ENCODE measurements at regions not wholly inside any gene's neighbourhood (a gene's known extent, or its start where the extent isn't known, plus 50 kb on each side); places are given as distances from the start of the nearest gene placed in this dataset.

DNA sequence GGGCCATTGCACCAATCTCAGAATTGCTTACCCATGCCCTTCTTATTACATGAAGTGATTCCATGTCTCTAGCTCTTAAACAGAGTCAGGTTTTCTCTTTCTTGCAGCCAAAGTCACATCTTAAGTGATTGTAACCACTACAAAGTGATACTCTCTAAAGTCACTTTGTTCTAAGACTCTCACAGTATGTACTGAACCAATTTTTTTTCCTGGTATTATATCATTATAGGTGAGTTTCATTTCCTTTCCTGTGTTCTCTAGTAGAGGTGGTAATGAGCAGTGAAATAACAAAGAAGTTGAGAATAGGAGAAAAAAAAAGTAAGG is 66.3 kb upstream of the DARS1 start:
- ChIA-PET CTCF (interaction anchor here (1.6 kb wide), 1 partner anchor 16 kb away, joined by 3 read pairs; no protein-coding TSS in a partner anchor), POLR2A (interaction anchor here (0.6 to 1.2 kb wide), 4 partner anchors 17 to 230 kb away, joined by 3 read pairs; no protein-coding TSS in a partner anchor)
- ATAC-seq (ENCODE audit: poor library complexity) (peak; percentile 80), DNase-seq (peak in 3 of 14 experiments; percentile 45 to 66 (median 52))
- Histone ChIP-seq H3K9me3 (ENCODE audit: control insufficient read depth in 1 of 2, insufficient read depth in 1 of 2, low read length in 2 of 2) (no peaks in the 10 kb centered on the region), H3K27me3 (ENCODE audit: control insufficient read depth in 1 of 2, insufficient read depth in 2 of 2, low read length in 2 of 2) (no peaks in the 10 kb centered on the region), H3K36me3 (ENCODE audit: insufficient read depth, low read length) (no peaks in the 10 kb centered on the region), H3K4me1 (ENCODE audit: insufficient read depth, low read length) (peaks cover 69% of the 10 kb centered on the region), H3K27ac (ENCODE audit: low read depth in 1 of 2, low read length in 2 of 2) (peak overlapping the region; percentile 23 to 26), H3K4me3 (ENCODE audit: low read length) (no peak overlapping the region)
- Mint-ChIP-seq H3K4me3 (peak overlapping the region; percentile 32), H3K4me1 (ENCODE audit: low read depth) (peaks cover 81% of the 10 kb centered on the region), H3K27ac (peak overlapping the region; percentile 76), H3K36me3 (ENCODE audit: low read depth) (no peaks in the 10 kb centered on the region), H3K9me3 (no peaks in the 10 kb centered on the region), H3K27me3 (no peaks in the 10 kb centered on the region)
- intact Hi-C loops (cut with DNase I, micrococcal nuclease): loop anchor here (5.0 to 10.0 kb wide), 3 partner anchors 53 to 89 kb away; partner anchors contain the start of gene CXCR4 (in 1 of the 2)
- TF ChIP-seq, protein P1, sequence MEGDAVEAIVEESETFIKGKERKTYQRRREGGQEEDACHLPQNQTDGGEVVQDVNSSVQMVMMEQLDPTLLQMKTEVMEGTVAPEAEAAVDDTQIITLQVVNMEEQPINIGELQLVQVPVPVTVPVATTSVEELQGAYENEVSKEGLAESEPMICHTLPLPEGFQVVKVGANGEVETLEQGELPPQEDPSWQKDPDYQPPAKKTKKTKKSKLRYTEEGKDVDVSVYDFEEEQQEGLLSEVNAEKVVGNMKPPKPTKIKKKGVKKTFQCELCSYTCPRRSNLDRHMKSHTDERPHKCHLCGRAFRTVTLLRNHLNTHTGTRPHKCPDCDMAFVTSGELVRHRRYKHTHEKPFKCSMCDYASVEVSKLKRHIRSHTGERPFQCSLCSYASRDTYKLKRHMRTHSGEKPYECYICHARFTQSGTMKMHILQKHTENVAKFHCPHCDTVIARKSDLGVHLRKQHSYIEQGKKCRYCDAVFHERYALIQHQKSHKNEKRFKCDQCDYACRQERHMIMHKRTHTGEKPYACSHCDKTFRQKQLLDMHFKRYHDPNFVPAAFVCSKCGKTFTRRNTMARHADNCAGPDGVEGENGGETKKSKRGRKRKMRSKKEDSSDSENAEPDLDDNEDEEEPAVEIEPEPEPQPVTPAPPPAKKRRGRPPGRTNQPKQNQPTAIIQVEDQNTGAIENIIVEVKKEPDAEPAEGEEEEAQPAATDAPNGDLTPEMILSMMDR (IDR thresholded peaks at IDR 0.05): no peak

DNA sequence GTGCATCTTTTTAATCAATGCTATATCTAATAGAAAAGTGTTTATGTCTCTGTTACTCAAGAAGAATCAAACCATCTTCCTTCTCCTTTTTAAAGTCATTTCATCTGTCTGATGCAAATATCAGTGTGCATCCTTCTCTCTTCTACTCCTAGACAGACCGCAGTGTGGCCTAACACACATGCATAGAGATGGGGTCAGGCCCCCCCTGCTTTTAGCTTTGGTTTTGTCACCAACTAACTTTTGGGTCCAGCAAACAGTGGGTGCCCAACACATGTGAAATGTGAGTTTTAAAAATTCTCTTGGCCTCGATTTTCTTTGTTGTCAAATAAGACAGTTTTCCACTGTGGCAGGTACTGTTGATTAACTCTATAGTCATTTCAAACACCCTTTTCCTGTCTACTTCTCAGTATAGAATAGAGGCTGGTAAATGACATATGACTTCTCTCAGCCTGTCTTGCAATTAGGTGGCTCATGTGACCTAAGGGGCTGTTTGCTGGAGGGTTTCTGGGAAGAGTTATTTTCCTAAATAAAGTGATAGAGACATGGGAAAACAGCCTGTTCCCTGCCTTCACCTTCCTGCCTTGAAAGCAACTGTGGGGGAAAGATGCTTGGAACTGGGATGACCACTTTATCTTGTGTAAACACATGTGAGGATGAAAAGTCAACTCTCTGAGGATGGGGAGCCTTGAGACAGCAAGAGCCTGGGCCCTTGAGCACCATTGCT is 65.7 kb upstream of the DARS1 start:
- POLR2A ChIA-PET: no interaction called here
- CTCF ChIA-PET: interaction anchor here (1.1 kb wide), 1 partner anchor 91 kb away, joined by 3 read pairs; no protein-coding TSS in a partner anchor
- no peaks in the 10 kb centered on the region for H3K36me3 ChIP-seq (ENCODE audit: insufficient read depth, low read length)
- TF ChIP-seq, protein P1 (IDR thresholded peaks at IDR 0.05): no peak
- no peaks in the 10 kb centered on the region for H3K27me3 Mint-ChIP-seq
- peak in 1 of 14 experiments; percentile 29 for DNase-seq
- H3K4me1 ChIP-seq (ENCODE audit: insufficient read depth, low read length): peaks cover 71% of the 10 kb centered on the region
- ATAC-seq (ENCODE audit: poor library complexity): peak; percentile 35
- H3K9me3 Mint-ChIP-seq: no peaks in the 10 kb centered on the region
- peak overlapping the region in 1 of 2 donors; percentile 19 for H3K27ac ChIP-seq (ENCODE audit: low read depth in 1 of 2, low read length in 2 of 2)
- no peaks in the 10 kb centered on the region for H3K27me3 ChIP-seq (ENCODE audit: control insufficient read depth in 1 of 2, insufficient read depth in 2 of 2, low read length in 2 of 2)
- H3K9me3 ChIP-seq (ENCODE audit: control insufficient read depth in 1 of 2, insufficient read depth in 1 of 2, low read length in 2 of 2): no peaks in the 10 kb centered on the region
- no peak overlapping the region for H3K4me3 ChIP-seq (ENCODE audit: low read length)
- no peaks in the 10 kb centered on the region for H3K36me3 Mint-ChIP-seq (ENCODE audit: low read depth)
- peak overlapping the region; percentile 32 for H3K4me3 Mint-ChIP-seq
- peaks cover 81% of the 10 kb centered on the region for H3K4me1 Mint-ChIP-seq (ENCODE audit: low read depth)
- intact Hi-C loops (cut with DNase I, micrococcal nuclease): loop anchor here (5.0 to 10.0 kb wide), 3 partner anchors 54 to 89 kb away; partner anchors contain the start of gene CXCR4 (in 1 of the 2)
- peak overlapping the region; percentile 76 for H3K27ac Mint-ChIP-seq

DNA sequence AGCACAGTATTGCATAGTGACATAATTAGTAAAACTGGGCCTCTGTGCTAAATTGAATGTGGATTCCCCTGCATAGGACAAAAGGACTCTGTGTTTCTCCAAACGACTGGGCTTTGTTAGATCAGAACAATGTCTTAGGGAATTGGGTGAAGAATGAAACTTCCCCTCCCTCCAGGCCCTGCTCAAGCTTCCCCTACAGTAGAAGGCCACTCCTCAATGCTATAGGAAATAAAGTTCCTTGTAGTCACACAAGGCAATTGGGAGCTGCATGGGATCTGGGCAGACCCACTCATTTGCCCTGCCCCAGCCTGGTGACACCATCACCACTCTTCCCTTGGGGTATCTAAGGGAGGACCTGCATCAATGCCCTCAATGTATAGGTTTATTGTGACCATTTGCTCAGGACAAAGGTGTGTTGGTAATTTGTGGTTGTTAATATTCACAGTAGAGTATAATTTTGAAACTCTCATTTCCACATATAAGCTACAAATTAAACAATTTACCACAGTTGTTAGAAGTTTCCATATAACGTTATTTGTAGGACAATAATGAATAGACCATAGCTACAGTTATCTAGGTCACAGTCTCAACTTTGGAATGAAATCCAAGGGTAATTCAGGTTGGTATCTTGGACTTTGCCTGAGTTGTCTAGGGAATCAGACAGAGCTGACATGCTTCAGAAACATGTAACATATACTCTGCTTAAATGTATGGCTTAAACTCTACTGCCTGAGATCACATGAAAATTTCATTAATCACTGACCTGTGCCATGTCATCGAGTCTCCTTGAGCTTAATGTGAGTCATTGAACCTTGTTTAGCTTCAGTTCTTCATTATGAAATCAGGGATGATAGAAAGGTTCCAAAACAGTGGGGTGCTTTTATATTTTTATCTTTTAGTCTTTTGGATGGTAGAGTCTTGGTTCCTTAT is 64.8 kb upstream of the DARS1 start:
- H3K4me3 ChIP-seq (ENCODE audit: low read length): no peak overlapping the region
- Mint-ChIP-seq H3K4me1 (ENCODE audit: low read depth) (peaks cover 82% of the 10 kb centered on the region), H3K9me3 (no peaks in the 10 kb centered on the region), H3K27me3 (no peaks in the 10 kb centered on the region), H3K4me3 (no peak overlapping the region), H3K27ac (peak overlapping the region; percentile 76), H3K36me3 (ENCODE audit: low read depth) (no peaks in the 10 kb centered on the region)
- no peak for ATAC-seq (ENCODE audit: poor library complexity)
- peak overlapping the region in 1 of 2 donors; percentile 16 for H3K27ac ChIP-seq (ENCODE audit: low read depth in 1 of 2, low read length in 2 of 2)
- POLR2A ChIA-PET: interaction anchor here (1.0 kb wide), 1 partner anchor 66 kb away, joined by 3 read pairs; no protein-coding TSS in a partner anchor
- H3K4me1 ChIP-seq (ENCODE audit: insufficient read depth, low read length): peaks cover 65% of the 10 kb centered on the region
- DNase-seq: no peak
- CTCF ChIA-PET: interaction anchor here (1.1 kb wide), 1 partner anchor 90 kb away, joined by 3 read pairs; no protein-coding TSS in a partner anchor
- TF ChIP-seq, protein P1 (IDR thresholded peaks at IDR 0.05): no peak
- H3K9me3 ChIP-seq (ENCODE audit: control insufficient read depth in 1 of 2, insufficient read depth in 1 of 2, low read length in 2 of 2): no peaks in the 10 kb centered on the region
- H3K27me3 ChIP-seq (ENCODE audit: control insufficient read depth in 1 of 2, insufficient read depth in 2 of 2, low read length in 2 of 2): no peaks in the 10 kb centered on the region
- intact Hi-C loops (cut with DNase I, micrococcal nuclease): loop anchor here (5.0 to 10.0 kb wide), 3 partner anchors 55 to 88 kb away; partner anchors contain the start of gene CXCR4 (in 1 of the 2)
- H3K36me3 ChIP-seq (ENCODE audit: insufficient read depth, low read length): no peaks in the 10 kb centered on the region

Data from CD4-positive, alpha-beta T cell (primary cell).